ENCODE measurements at regions not wholly inside any gene's neighbourhood (a gene's known extent, or its start where the extent isn't known, plus 50 kb on each side); places are given as distances from the start of the nearest gene placed in this dataset.
"Not testable (repeated sequence)": the region's sequence is repeated elsewhere in the genome, so short reads cannot be mapped to it uniquely, and the experiment has no call there.

DNA sequence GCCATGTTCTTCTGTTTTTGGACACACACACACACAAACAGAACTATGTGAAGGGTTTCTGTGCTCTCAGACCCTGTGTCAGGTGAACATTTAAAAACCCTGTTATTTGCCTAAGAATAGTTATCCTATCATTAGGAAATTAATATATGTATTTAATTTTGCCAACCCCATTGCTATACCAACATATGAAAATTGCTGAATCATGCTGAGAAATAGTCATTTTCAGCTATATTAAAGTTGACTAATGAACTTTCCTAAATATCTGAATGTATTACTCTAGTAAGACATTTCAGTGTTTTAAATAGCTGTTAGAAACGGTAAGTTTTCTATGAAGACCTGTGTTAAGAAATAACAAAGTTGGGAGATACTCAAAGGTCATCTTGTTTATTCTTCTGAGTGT, 596.9 kb upstream of the GRM7 start:
- no peak for DNase-seq (ENCODE audit: low read depth, low spot score)

DNA sequence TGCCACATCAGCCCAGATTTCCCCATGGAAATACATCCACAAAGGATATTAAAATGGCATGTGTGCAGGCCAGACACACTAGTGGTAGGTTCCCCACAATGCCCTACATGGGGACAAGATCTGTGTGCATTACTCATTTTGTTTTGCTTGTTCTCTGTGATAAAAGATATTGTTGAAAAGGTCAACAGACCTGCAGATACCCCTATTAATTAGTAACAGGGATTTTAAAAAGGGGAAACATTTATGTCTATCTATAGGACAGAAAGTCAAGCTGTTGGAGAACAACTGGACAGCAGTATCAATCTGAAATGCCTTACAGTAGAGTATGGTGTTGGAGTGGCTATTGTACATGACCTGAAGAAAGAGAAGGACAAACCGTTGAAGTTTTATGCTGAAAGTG, 596.0 kb upstream of the GRM7 start:
- no peak for DNase-seq (ENCODE audit: low read depth, low spot score)

DNA sequence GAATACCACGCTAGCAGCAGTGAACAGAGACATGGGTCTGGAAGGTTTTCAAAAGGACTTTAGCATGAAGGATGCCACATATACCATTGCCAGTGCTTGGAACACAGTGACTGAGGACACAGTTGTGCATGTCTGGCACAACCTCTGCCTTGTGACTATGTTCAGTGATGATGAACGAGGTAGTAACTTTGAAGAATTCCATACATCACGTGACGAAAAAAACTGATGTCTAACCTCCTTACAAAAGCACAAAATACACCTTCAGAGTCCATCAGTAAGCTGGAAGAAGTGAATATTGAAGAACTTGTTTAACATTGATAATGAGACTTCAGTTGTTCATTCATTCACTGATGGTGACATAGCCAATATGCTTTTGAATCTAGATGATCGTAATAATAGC, 594.8 kb upstream of the GRM7 start:
- no peak for DNase-seq (ENCODE audit: low read depth, low spot score)

DNA sequence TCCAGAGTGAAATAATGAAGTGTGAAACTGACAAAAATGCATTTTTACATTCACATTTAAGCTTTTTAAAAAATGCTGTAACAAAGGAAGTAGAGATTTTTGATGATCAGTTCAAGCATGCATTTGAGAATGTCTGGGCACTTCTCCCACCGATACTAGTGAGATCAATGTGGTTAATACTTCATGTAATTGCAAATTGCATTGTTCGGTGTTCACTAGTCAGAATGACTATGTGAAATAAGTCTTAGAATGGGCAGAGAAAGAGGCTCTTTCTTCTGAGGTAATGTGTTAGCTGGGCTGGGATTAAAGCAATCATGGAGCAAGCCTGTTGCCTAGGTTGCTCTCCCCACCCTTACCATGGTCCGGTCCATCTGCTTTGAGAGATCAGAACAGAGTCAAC, 587.0 kb upstream of the GRM7 start:
- DNase-seq (ENCODE audit: low read depth, low spot score), result no peak

DNA sequence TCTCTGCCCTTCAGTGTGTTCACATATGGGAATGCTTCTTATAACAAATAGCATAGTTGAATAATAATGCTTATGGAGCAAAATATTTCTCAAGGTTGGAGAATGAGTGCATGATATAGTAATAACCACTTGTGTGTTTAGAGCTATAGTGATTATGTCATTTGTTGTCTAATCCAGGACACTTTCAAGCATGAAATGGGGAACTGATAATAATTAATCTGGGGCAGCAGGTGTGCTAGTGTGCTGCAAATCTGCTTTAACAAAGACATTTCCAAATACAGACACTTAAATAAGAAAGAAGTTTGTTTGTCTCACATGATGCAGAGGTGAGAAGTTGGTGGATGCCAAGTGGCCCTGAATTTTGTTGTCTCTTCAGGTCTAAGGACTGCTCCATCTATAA, 579.3 kb upstream of the GRM7 start:
- no peak for DNase-seq (ENCODE audit: low read depth, low spot score)

DNA sequence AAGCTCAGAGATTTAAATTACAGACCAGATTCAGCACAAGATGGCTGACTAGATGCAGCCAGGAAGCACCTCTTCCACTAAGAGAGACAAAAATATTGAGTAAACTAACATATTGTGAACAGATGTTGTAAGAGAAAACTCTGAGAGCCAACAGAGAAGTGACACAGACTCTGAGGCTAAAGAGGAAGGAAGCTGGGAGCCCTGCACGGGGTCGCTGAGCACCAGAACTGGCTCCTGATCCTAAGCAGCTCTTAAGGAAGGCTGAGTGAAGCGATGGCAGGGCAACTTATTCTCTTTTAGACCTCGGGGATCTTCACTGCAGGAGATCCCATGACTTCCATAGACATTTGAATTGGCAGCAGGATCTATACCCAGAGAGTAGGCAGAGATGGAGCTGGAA, 578.0 kb upstream of the GRM7 start:
- no peak for DNase-seq (ENCODE audit: low read depth, low spot score)

DNA sequence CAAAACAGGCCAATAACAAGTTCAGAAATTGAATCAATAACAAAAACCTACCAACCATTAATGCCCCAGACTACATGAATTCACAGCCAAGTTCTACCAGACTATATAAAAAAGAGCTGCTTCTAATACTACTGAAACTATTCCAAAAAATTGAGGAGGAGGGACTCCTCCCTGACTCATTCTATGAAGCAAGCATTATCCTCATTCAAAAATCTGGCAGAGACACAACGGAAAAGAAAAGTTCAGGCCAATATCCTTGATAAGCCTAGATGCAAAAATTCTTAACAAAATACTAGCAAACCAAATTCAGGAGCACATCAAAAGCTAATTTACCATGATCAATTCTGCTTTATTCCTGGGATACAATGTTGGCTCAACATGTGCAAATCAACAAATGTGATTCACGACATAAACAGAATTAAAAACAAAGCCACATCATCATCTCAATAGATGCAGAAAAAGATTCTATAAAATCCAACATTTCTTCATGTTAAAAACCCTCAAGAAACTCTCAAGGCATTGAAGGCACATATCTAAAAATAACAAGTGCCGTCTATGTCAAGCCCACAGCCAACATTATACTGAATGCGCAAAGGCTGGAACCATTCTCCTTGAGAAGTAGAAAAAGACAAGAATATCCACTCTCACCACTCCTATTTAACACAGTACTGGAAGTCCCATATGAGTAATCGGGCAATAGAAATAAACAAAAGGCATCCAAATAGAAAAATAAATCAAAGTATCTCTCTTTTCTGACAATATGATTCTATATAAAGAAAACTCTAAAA, 573.6 kb upstream of the GRM7 start:
- no peak for DNase-seq (ENCODE audit: low read depth, low spot score)

DNA sequence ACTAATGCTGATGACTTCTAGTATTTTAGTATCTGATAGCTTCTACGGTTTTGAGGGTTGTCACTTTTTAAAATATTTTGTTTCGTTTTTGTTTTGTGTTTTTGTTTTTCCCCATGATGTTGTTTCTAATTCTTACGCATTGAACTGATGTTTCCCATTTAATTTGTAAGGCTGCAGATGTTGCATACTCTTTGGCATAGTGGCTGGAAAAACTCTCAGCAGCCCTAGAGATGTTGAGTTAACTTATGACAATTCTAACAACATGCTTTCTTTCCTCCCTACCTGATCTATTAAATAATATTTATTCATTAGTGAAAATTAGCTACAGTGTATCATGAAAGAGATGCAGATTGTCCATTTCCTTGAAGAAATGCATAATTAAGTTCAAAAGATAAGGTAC, 559.3 kb upstream of the GRM7 start:
- no peak for DNase-seq (ENCODE audit: low read depth, low spot score)

DNA sequence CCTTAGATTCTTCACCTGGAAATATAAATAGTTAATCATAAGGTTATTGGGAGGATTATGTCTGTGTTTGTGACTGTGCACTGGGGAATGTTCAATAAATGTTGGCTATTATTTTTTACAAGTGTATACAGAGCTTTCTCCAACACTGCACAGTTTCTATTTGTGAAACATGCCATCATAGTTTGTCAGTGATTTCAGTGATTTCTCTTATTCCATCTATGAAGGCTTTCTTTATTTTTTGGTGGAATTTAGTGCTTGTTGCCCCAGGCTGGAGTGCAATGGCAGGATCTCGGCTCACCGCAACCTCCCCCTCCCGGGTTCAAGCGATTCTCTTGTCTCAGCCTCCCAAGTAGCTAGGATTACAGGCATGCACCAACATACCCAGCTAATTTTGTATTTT, 545.0 kb upstream of the GRM7 start:
- DNase-seq (ENCODE audit: low read depth, low spot score), result no peak

DNA sequence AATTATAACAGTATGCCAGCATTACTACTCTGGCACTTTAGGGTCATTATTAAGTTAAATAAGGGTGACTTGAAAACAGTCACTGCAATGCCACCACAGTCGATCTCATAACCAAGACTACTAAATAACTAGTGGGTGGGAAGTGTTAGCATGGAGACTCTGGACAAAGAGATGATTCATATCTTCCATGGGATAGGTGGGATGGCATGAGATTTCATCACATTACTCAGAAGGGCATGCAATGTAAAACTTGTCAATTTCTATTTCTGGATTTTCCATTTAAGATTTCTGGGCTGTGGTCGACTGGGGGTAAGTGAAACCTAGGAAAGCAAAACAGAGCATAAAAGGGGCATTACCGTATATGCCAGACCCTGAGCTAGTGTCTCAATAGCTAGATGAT, 538.9 kb upstream of the GRM7 start:
- DNase-seq (ENCODE audit: low read depth, low spot score), result no peak

DNA sequence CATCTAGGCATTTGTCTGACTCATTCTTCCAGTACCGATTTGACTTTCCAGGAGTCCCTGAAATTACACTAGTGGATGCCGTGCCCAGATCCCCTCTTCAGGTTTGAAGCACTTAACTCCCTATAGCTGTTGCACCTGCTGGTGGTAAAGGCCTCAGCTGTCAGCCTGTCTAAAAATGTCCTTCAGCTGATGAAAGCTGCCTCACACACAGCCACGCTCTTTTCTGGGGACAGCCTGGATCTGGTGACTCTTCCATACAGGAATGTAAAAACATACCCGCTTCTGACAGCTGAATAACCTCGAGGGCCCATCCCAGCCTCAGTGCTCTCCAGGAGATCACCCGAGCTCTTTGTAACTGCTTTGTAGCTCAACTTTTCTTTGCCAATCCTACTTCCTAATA, 534.1 kb upstream of the GRM7 start:
- DNase-seq (ENCODE audit: low read depth, low spot score), result no peak

DNA sequence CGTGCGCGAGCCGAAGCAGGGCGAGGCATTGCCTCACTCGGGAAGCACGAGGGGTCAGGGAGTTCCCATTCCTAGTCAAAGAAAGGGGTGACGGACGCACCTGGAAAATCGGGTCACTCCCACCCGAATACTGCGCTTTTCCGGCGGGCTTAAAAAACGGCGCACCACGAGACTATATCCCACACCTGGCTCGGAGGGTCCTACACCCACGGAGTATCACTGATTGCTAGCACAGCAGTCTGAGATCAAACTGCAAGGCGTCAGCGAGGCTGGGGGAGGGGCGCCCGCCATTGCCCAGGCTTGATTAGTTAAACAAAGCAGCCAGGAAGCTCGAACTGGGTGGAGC, 520.0 kb upstream of the GRM7 start:
- not testable (repeated sequence) for DNase-seq (ENCODE audit: low read depth, low spot score)

DNA sequence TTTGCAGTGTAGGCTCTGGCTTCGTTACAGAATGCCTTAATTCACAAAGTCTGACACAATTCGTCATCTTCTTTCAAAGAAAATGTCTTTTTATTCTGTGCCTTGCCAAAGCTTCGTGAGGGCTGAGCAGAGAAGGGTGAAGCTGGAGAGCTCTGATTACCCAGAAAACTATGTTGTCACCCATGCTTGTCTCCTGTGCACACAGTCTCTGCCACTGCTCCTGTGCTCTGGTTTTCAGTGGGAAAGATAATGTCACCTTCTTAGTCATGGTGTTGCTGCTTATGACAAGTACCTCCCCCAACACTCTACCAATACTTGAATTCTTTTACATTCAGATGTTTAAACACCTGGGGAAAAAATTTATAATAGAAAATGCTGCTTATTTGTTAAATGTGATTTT, 509.2 kb upstream of the GRM7 start:
- DNase-seq (ENCODE audit: low read depth, low spot score), result no peak

DNA sequence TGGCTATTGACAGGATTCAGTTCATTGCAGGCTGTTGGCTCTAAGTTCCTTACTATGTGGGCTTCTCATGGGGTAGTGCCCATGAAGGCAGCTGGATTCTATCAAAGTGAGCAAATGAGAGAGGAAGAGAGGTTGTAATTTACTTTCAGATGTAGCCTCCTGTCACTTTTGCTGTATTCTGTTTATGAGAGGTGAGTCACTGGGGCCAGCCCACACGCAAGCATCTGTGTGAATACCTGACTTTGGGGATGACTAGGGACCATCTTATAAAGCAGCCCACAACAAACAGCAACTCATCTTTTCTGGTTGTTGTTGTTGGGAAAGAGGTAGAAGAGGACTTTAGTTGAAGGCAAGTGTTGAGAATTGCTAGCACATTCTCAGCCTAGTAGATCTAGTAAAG, 506.3 kb upstream of the GRM7 start:
- no peak for DNase-seq (ENCODE audit: low read depth, low spot score)

DNA sequence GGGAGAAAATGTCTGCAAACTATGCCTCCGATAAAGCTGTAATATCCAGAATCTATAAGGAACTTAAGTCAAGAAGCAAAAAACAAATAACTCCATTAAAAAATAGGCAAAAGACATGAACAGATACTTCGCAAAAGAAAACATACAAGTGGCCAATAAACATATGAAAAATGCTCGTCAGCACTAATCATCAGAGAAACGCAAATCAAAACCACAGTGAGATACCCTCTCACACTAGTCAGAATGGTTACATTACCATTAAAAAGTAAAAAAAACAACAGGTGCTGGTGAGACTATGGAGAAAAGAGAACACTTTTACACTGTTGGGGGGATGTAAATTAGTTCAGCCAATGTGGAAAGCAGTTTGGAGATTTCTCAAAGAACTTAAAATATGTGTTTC, 498.5 kb upstream of the GRM7 start:
- DNase-seq (ENCODE audit: low read depth, low spot score), result no peak

DNA sequence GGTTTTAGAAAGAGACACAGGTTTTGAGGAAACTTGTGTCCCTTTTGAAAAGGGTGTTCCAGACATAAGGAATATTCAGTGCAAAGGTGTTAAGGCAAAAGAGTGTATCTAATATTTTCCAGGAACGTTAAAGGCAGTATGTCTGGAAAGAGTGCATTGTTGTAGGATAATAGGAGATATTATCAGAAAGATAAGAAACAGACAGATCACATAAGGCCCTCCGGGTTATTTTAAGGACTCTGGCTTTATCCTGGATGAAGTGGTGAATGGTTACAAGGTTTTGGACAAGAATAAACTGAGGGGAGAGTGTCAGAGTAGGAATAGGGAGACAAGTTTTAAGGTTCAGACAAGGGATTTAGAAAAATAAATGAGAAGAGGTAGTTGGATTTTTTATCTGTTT, 493.7 kb upstream of the GRM7 start:
- DNase-seq (ENCODE audit: low read depth, low spot score), result no peak

DNA sequence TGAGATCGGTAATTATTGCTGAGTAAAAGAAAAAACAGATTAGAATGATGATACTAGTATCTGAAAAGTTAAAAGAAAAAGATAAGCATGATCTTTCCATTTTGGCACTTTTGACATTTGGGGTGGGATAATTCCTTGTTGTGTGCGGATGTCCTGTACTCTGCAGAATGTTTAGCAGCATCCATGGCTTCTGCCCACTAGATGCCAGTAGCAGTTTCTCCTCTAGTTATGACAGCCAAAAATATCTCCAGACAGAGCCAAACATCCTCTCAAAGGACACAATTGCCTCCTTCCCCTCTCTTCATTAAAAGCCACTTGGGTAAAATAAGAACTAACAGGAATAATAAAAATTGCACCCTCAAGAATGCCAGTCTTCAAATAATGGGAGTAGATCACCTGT, 468.8 kb upstream of the GRM7 start:
- no peak for DNase-seq (ENCODE audit: low read depth, low spot score)

DNA sequence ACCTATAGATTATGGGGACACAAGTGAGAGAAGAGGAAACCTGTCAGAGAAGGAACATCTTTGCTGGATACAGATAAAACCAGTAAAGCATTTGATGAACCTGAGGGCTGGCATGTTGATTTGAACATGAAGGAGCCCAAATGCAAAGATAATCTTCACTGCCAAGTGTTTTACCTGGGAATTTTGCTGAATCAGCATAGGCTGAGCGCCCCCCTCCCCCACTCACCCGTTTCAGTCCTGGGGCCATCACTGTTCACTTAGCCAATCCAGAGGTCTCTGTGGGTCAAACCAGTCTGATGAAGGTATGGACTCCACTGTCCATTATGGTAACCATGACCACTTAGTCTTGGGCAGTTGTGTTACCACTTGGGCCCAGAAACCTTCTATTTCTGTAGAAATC, 466.0 kb upstream of the GRM7 start:
- no peak for DNase-seq (ENCODE audit: low read depth, low spot score)

DNA sequence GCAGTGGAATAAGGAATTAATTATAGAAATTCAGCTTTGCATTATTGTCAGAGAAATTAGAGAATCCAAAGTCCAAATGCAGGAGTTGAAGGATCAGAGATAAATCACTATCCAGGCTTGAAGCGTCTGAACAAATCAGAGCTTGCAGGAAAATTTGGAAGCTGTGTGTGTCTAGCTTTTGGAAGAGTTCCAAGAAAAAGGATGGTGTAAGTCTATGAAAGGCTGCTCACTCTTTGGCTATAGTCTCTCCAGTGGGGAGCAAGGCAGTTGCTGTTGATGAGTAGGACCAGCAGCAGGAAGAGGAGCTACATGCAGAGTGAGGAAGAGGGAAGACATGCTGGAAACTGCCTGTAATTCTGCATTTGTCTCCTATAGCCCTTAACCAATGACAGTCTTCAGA, 464.3 kb upstream of the GRM7 start:
- DNase-seq (ENCODE audit: low read depth, low spot score), result no peak

DNA sequence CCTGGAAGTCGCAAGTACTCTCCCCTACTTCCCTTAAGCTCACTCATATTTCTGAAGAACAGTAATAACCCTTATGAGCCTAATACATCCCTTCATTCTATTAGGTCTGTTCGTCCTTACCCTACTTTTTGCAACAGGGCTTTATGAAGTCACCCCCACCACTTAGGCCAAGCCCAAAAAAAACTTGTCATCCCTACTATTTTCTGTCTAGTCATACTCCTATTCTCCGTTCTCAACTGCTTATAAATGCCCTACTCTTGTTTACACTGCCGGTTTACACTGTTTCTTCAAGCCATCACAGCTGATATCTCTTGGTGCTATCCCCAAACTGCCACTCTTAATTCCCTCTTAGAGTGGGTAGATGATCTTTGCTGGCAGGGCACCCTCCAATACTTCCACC, 458.2 kb upstream of the GRM7 start:
- not testable (repeated sequence) for DNase-seq (ENCODE audit: low read depth, low spot score)

DNA sequence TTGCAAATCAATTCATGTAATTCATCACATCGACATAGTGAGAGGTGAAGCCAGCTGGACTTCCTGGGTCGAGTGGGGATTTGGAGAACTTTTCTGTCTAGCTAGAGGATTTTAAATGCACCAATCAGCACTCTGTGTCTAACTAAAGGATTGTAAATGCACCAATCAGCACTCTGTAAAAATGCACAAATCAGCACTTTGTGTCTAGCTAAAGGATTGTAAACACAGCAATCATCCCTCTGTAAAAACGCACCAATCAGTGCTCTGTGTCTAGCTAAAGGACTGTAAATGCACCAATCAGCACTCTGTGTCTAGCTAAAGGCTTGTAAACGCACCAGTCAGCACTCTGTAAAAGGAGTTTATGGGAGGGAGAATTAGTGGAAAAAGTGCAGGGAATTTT, 454.0 kb upstream of the GRM7 start:
- not testable (repeated sequence) for DNase-seq (ENCODE audit: low read depth, low spot score)

DNA sequence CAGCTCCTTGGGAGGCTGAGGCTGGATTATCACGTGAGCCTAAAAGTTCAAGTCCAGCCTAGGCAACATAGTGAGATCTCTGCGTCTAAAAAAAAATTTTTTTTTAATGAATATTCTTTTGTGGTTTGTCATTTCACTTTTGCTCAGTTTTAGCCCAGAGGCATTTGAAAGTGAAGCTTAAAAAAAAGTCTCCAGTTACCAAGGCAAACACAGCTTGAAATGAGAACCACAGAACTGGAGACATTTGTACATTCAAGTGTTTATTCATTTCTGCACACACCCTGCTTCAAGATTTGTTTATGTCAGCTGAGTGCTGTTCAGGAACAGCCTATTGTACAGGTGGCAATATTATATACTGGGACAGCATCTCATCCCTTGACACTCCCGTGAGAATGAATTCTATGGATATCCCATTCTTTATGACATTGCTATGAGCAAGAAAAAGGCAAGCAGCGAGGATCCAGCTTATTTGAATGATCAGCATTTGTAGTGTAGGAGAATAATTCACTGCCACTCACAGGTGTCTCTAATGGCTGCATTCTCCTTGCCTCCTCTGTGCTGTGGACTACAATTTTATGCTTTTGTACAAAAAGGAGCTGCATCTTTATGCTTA, 444.8 kb upstream of the GRM7 start:
- DNase-seq (ENCODE audit: low read depth, low spot score), result no peak

DNA sequence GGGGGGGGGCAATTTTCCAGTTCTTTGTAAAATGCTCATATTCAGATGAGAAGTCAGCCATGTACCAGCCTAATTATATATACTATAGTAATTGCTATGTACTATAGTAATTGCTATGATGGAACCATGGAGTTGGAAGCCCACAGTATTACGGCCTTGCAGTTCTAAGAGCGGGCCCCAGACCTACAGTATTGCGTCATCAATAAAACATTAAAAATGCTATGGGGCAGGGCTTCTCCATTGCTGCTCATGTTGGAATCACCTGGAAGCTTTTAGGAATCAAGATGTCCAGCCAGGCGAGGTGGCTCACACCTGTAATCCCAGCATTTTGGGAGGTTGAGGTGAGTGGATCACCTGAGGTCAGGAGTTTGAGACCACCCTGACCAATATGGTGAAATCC, 443.7 kb upstream of the GRM7 start:
- no peak for DNase-seq (ENCODE audit: low read depth, low spot score)

DNA sequence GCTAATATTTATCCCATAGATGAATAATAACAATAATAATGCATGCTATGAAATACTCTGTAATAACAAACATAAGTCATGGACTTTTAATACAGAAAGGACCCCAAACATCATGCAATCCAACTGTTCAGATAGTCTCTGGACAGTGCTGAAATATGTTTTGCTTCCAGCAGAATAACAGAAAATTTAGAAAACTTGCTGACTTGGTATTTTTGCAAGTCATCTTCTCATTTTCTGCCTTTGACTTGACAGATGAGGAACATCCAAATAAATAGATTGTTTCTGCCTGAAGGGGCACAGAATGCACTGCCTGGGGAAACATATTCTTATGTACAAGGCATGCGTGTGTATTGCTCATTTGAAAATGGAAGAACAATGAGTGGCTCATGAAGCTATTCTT, 442.4 kb upstream of the GRM7 start:
- DNase-seq (ENCODE audit: low read depth, low spot score), result no peak

All from iPS DF 19.7 (cell line).